Activated T-helper 1 cell treated with anti-CD3 and anti-CD28 coated beads, Interleukin-12 subunit alpha, Interleukin-12 subunit beta, Interleukin-2, Interleukin-4 antibody, amounts not matched to agents 30 ng/mL and 10 ng/mL and 1 ng/mL, durations not matched to agents 14 hours and 24 hours and 36 hours (primary cell): ENCODE measurements at regions not wholly inside any gene's neighbourhood (a gene's known extent, or its start where the extent isn't known, plus 50 kb on each side); places are given as distances from the start of the nearest gene placed in this dataset.

Experiments
- DNase-seq: peaks from one replicate; pipeline ENCODE4 v3.0.0; 2021; ENCODE audit warnings: low spot score
- H3K27ac Mint-ChIP-seq: one replicate; pipeline ENCODE4 v1.8.0; 2021; ENCODE audit warnings: mild to moderate bottlenecking, mixed read lengths
- H3K27me3 Mint-ChIP-seq: one replicate; pipeline ENCODE4 v1.8.0; 2022; ENCODE audit warnings: mild to moderate bottlenecking, moderate library complexity, mixed read lengths; ENCODE audit not compliant: insufficient read depth
- H3K36me3 Mint-ChIP-seq: one replicate; pipeline ENCODE4 v1.8.0; 2021; ENCODE audit warnings: low read depth, mixed read lengths
- H3K4me1 Mint-ChIP-seq: one replicate; pipeline ENCODE4 v1.8.0; 2021; ENCODE audit warnings: low read depth, mixed read lengths
- H3K4me3 Mint-ChIP-seq: one replicate; pipeline ENCODE4 v1.8.0; 2021; ENCODE audit warnings: mild to moderate bottlenecking, moderate library complexity, mixed read lengths
- H3K9me3 Mint-ChIP-seq: one replicate; pipeline ENCODE4 v1.8.0; 2021; ENCODE audit warnings: mixed read lengths
- intact Hi-C: fragments of 100-400 bp; cut with micrococcal nuclease; formaldehyde crosslinking; loops from one replicate; pipeline ENCODE4 v1.15.1; 2024

GRCh38 chr2:18346874-18347273 lies 213.6 kb downstream of the RDH14 start:
- Mint-ChIP-seq H3K27me3 (peaks cover 5% of the 10 kb centered on the region), H3K36me3 (no peaks in the 10 kb centered on the region)

GRCh38 chr2:18346344-18346743 lies 214.1 kb downstream of the RDH14 start:
- H3K9me3 Mint-ChIP-seq: no peaks in the 10 kb centered on the region
- no peaks in the 10 kb centered on the region for H3K36me3 Mint-ChIP-seq
- H3K27me3 Mint-ChIP-seq: peaks cover 5% of the 10 kb centered on the region
- H3K4me1 Mint-ChIP-seq: no peaks in the 10 kb centered on the region
- H3K4me3 Mint-ChIP-seq: no peak overlapping the region
- H3K27ac Mint-ChIP-seq: no peak overlapping the region
- DNase-seq: no peak
- intact Hi-C loops: no loop called here

More at GRCh38 chr2:18346874-18347273, 213.6 kb downstream of the RDH14 start:
- intact Hi-C loops: no loop called here
- H3K27ac Mint-ChIP-seq: no peak overlapping the region
- no peaks in the 10 kb centered on the region for H3K4me1 Mint-ChIP-seq
- H3K4me3 Mint-ChIP-seq: no peak overlapping the region
- no peak for DNase-seq
- H3K9me3 Mint-ChIP-seq: no peaks in the 10 kb centered on the region

GRCh38 chr2:18345848-18346247 lies 214.6 kb downstream of the RDH14 start:
- intact Hi-C loops: no loop called here
- Mint-ChIP-seq H3K4me3 (no peak overlapping the region), H3K27ac (no peak overlapping the region), H3K36me3 (no peaks in the 10 kb centered on the region), H3K27me3 (peaks cover 2% of the 10 kb centered on the region), H3K9me3 (no peaks in the 10 kb centered on the region), H3K4me1 (no peaks in the 10 kb centered on the region)
- no peak for DNase-seq

- H3K9me3 Mint-ChIP-seq: no peaks in the 10 kb centered on the region
- DNase-seq: no peak
- intact Hi-C loops: no loop called here
- H3K27ac Mint-ChIP-seq: no peak overlapping the region
- H3K27me3 Mint-ChIP-seq: no peaks in the 10 kb centered on the region
- no peaks in the 10 kb centered on the region for H3K4me1 Mint-ChIP-seq
- no peak overlapping the region for H3K4me3 Mint-ChIP-seq
- no peaks in the 10 kb centered on the region for H3K36me3 Mint-ChIP-seq
Observed at GRCh38 chr2:18342901-18343300, 217.6 kb downstream of the RDH14 start.

- intact Hi-C loops: no loop called here
- Mint-ChIP-seq H3K4me3 (no peak overlapping the region), H3K4me1 (no peaks in the 10 kb centered on the region), H3K27me3 (no peaks in the 10 kb centered on the region), H3K9me3 (no peaks in the 10 kb centered on the region), H3K27ac (no peak overlapping the region), H3K36me3 (no peaks in the 10 kb centered on the region)
- DNase-seq: no peak
Observed at GRCh38 chr2:18339326-18339725, 221.1 kb downstream of the RDH14 start.

GRCh38 chr2:18336975-18337374 lies 223.5 kb downstream of the RDH14 start:
- intact Hi-C loops: no loop called here
- no peak for DNase-seq
- Mint-ChIP-seq H3K36me3 (no peaks in the 10 kb centered on the region), H3K9me3 (no peaks in the 10 kb centered on the region), H3K27me3 (no peaks in the 10 kb centered on the region), H3K4me1 (no peaks in the 10 kb centered on the region), H3K27ac (no peak overlapping the region), H3K4me3 (no peak overlapping the region)

GRCh38 chr2:18332477-18332876 lies 228.0 kb downstream of the RDH14 start:
- no peaks in the 10 kb centered on the region for H3K36me3 Mint-ChIP-seq
- no peak overlapping the region for H3K4me3 Mint-ChIP-seq
- no peaks in the 10 kb centered on the region for H3K9me3 Mint-ChIP-seq
- DNase-seq: no peak
- intact Hi-C loops: no loop called here
- no peak overlapping the region for H3K27ac Mint-ChIP-seq
- no peaks in the 10 kb centered on the region for H3K4me1 Mint-ChIP-seq
- no peaks in the 10 kb centered on the region for H3K27me3 Mint-ChIP-seq

- H3K4me3 Mint-ChIP-seq: no peak overlapping the region
- H3K9me3 Mint-ChIP-seq: no peaks in the 10 kb centered on the region
- intact Hi-C loops: no loop called here
- no peaks in the 10 kb centered on the region for H3K27me3 Mint-ChIP-seq
- H3K36me3 Mint-ChIP-seq: no peaks in the 10 kb centered on the region
- no peaks in the 10 kb centered on the region for H3K4me1 Mint-ChIP-seq
- no peak overlapping the region for H3K27ac Mint-ChIP-seq
- no peak for DNase-seq
Observed at GRCh38 chr2:18325118-18325517, 235.3 kb downstream of the RDH14 start.

- DNase-seq: no peak
- Mint-ChIP-seq H3K27me3 (no peaks in the 10 kb centered on the region), H3K4me3 (no peak overlapping the region), H3K9me3 (no peaks in the 10 kb centered on the region), H3K36me3 (no peaks in the 10 kb centered on the region), H3K4me1 (no peaks in the 10 kb centered on the region), H3K27ac (no peak overlapping the region)
- intact Hi-C loops: no loop called here
Observed at GRCh38 chr2:18319987-18320386, 240.5 kb downstream of the RDH14 start.

- no peak for DNase-seq
- no peaks in the 10 kb centered on the region for H3K9me3 Mint-ChIP-seq
- H3K27me3 Mint-ChIP-seq: no peaks in the 10 kb centered on the region
- no peaks in the 10 kb centered on the region for H3K4me1 Mint-ChIP-seq
- intact Hi-C loops: no loop called here
- H3K4me3 Mint-ChIP-seq: no peak overlapping the region
- no peak overlapping the region for H3K27ac Mint-ChIP-seq
- H3K36me3 Mint-ChIP-seq: no peaks in the 10 kb centered on the region
Observed at GRCh38 chr2:18317017-18317416, 243.4 kb downstream of the RDH14 start.

GRCh38 chr2:18312818-18313217 lies 247.6 kb downstream of the RDH14 start:
- intact Hi-C loops: no loop called here
- no peaks in the 10 kb centered on the region for H3K4me1 Mint-ChIP-seq
- no peaks in the 10 kb centered on the region for H3K9me3 Mint-ChIP-seq
- no peak overlapping the region for H3K27ac Mint-ChIP-seq
- H3K27me3 Mint-ChIP-seq: no peaks in the 10 kb centered on the region
- H3K4me3 Mint-ChIP-seq: no peak overlapping the region
- H3K36me3 Mint-ChIP-seq: no peaks in the 10 kb centered on the region
- no peak for DNase-seq

GRCh38 chr2:18311420-18312195 lies 248.8 kb downstream of the RDH14 start:
- no peak overlapping the region for H3K27ac Mint-ChIP-seq
- DNase-seq: no peak
- no peak overlapping the region for H3K4me3 Mint-ChIP-seq
- H3K36me3 Mint-ChIP-seq: no peaks in the 10 kb centered on the region
- H3K4me1 Mint-ChIP-seq: no peaks in the 10 kb centered on the region
- peaks cover under 1% of the 10 kb centered on the region for H3K27me3 Mint-ChIP-seq
- intact Hi-C loops: no loop called here
- no peaks in the 10 kb centered on the region for H3K9me3 Mint-ChIP-seq

GRCh38 chr2:18309627-18310026 lies 250.8 kb downstream of the RDH14 start:
- Mint-ChIP-seq H3K27ac (no peak overlapping the region), H3K9me3 (no peaks in the 10 kb centered on the region), H3K36me3 (no peaks in the 10 kb centered on the region), H3K27me3 (peaks cover 1% of the 10 kb centered on the region), H3K4me3 (no peak overlapping the region), H3K4me1 (no peaks in the 10 kb centered on the region)
- intact Hi-C loops: no loop called here
- no peak for DNase-seq

GRCh38 chr2:18309188-18309587 lies 251.3 kb downstream of the RDH14 start:
- H3K9me3 Mint-ChIP-seq: no peaks in the 10 kb centered on the region
- no peak overlapping the region for H3K4me3 Mint-ChIP-seq
- no peak for DNase-seq
- no peak overlapping the region for H3K27ac Mint-ChIP-seq
- no peaks in the 10 kb centered on the region for H3K4me1 Mint-ChIP-seq
- intact Hi-C loops: no loop called here
- H3K27me3 Mint-ChIP-seq: peaks cover 1% of the 10 kb centered on the region
- H3K36me3 Mint-ChIP-seq: no peaks in the 10 kb centered on the region
